A673 (cell line): ENCODE measurements at regions not wholly inside any gene's neighbourhood (a gene's known extent, or its start where the extent isn't known, plus 50 kb on each side); places are given as distances from the start of the nearest gene placed in this dataset.

Experiments
- CTCF ChIP-seq: fragments of 300-800, 200-600 bp; sonication (generic); conservative IDR thresholded peaks from 2 replicates; pipeline ENCODE4 v1.5.1; 2017; ENCODE audit warnings: low read depth, mild to moderate bottlenecking, antibody characterized with exemption, low read length, moderate library complexity, mixed read lengths
- EZH2 ChIP-seq: fragments of 200-600 bp; sonication (generic); IDR thresholded peaks from 2 replicates; pipeline ENCODE4 v1.6.1; 2017; ENCODE audit warnings: borderline replicate concordance, low read depth, mild to moderate bottlenecking, mixed read lengths, antibody characterized with exemption, low read length; ENCODE audit not compliant: poor library complexity, severe bottlenecking

GRCh38 chr7:92945840-92946239 lies 109.5 kb upstream of the CDK6 start:
- TF ChIP-seq CTCF (no peak), EZH2 (no peak)
